CD4-positive, alpha-beta T cell treated with Interleukin-4 for 1 hour (primary cell): ENCODE measurements at regions not wholly inside any gene's neighbourhood (a gene's known extent, or its start where the extent isn't known, plus 50 kb on each side); places are given as distances from the start of the nearest gene placed in this dataset.

ENCODE experiments used
- DNase-seq, 2 donors: peaks; one replicate each; pipeline ENCODE4 v3.0.0-alpha.2; 2020 to 2022

DNA sequence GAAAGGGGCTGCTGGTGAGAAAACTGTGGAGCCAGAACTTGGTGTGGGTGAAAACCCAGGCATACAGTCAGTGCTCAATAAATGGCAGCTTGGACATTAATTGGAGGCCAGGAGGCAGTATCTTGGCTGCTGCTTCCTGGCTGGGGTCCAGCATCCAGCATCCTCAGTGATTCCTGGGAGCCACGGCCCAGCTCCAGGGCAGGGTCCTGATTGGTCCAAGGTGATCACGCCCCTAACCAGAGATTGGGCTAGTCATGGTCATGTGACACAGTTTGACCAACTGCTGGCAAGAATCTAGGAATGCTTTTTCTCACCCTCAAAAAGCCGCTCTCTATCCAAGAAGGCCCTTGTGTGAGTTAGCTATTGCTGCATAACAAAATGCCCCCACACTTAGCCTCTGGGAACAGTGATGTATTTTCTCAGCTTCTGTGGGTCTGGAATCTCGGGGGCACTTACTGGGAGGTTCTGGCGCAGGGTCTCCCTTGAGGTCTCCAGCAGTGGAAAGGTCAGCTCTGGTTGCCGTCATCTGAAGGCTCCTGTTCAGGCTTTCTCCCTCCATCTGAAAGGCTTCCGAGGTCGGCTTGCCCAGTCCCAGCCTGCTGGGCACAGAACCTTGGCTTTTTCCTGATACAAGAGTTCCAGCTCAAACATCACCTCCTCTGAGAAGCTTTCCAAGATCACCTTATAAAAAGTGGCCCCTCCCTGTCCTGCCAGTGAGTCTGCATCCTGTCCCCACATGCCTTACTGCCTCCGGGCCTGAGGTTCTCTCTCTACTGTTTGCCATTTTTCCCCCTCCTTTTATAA, 119.2 kb upstream of the NCOR2 start:
- DNase-seq: no peak

GRCh38 chr12:124685689-124686369, 118.4 kb upstream of the NCOR2 start:
- DNase-seq: no peak

GRCh38 chr12:124684971-124685688, 117.7 kb upstream of the NCOR2 start:
- DNase-seq: no peak

DNA sequence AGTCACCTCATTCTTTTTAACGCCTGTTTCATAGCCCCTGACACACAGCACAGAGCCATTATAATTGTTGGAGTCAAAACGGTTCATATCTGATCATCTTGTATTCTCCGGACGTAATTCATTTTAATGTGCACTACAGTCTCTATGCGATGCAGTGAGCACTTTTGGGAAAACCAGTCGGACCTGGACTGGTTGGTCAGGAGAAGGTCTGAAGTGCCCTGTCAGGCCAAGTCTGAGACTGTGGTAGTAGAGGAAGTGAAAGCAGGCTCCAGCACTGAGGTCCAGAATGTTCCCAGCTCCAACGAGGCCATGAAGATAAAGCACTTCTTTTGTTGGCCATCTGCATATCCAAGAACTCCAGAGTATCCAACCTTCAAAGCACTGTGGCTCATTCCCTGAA, 117.1 kb upstream of the NCOR2 start:
- DNase-seq: no peak

GRCh38 chr12:124683152-124684124, 116.0 kb upstream of the NCOR2 start:
- no peak for DNase-seq

DNA sequence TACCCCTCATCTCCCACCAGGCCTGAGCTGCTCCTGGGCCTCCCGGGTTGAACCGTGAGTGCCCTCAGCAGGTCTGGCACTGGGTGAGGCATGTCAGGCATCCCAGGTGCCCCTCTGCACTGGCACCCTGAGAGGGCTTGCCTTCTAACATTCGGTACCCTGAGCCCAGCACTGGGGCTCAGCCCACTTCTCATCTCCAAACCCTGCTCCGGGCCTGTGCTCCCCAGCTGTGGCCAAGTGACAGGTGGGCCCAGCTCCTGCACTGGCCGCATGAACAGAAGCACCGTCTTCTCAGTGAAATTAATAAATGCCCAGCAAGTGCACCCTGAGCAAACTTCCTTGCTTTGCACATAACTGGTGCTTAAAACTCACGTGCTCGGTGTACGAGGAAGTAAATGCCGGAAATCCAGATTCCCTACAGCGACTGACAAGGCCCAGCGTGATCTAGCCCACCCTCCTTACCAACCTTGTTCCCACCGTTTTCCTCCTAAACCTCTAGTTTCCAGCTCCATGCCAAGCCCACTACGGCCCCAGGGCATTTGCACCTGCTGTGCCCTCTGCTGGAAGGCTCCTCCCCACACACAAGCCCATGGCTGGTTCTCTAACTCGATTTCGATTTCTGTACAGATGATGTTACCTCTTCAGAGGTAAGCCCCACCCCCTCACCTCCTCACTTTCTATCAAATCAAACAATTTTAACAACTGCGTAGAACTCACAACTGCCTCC, 115.2 kb upstream of the NCOR2 start:
- no peak for DNase-seq

DNA sequence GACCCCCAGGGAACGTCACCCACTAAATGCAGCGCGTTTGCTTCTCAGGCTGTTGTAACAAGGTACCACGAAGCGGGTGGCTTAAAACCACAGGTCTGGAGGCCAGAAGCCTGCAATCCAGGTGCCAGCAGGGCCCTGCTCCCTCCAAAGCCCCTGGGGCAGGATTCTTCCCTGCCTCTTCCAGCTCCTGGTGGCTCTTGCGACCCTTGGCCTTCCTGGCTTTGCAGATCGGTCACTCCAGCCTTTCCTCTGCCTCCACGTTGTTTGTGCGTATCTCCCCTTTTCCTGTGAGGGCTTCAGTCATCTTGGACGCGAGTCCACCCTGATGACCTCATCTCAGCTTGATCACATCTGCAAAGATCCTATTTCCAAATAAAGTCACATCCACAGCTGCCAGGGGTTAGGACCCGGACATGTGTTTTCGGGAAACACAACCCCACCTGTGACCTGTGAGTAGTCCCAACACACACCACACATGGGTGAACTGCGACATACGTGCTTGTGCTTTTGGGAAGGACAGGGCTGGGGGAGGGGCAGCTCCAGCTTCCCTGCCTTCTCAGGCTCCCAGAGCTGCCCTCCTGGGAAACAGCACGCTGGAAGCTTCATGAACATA, 114.5 kb upstream of the NCOR2 start:
- DNase-seq: no peak

DNA sequence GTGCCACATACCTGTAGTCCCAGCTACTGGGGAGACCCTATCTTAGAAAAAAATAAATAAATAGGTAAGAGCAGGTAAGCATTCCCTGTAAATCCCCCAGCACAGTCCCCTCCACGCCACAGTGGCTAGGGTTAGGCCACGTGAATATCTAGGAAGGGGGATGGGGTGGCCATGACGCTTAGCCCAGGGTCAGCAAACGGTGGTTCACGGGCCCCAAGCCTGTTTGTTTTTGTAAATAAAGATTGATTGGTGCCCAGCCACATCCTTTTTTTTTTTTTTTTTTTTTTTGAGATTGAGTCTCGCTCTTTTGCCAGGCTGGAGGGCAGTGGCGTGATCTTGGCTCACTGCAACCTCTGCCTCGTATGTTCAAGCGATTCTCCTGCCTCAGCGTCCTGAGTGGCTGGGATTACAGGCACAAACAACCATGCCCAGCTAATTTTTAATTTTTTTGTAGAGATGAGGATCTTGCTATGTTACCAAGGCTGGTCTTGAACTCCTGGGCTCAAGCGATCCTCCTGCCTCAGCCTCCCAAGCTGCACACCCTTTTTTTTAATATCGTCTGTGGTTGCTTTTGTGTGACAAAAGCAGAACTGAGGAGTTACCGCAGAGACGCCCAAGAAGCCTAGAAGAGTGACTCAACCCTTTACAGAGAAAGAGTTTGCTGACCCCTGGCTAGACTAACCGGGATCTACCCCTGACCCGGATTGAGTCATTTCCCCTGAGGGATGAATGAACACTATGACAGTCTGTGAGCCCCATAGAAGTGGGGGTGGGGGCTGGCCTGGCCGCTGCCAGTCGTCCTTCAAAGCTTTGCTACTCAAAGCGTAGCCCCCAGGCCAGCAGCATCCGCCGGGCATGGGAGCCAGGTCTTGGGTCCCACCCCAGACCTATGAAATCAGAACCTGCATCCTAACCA, 113.7 kb upstream of the NCOR2 start:
- DNase-seq: peak; percentile 47 to 84

GRCh38 chr12:124679533-124680371, 112.3 kb upstream of the NCOR2 start:
- DNase-seq: peak in 1 of 2 donors; percentile 32

DNA sequence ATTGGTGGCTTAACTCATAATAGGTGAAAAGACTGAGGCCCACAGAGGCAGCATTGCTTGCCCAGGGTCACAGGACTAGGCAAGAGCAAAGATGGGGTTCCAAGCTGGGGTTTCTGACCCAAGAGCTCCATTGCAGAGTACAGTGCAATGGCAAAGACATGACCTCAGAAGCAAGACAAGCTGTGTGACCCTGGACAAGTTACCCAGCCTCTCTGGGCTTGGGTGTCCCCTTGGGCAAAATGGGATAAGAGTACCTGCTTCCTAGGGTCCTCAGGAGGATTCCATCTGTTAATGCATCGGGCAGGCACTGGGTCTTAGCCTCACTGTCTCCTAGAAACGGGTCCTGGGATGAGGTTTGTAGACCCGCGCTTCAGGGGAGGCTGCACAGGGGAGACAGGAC, 111.6 kb upstream of the NCOR2 start:
- DNase-seq: no peak

GRCh38 chr12:124678421-124678893, 111.0 kb upstream of the NCOR2 start:
- DNase-seq: no peak

GRCh38 chr12:124677552-124678356, 110.3 kb upstream of the NCOR2 start:
- no peak for DNase-seq

DNA sequence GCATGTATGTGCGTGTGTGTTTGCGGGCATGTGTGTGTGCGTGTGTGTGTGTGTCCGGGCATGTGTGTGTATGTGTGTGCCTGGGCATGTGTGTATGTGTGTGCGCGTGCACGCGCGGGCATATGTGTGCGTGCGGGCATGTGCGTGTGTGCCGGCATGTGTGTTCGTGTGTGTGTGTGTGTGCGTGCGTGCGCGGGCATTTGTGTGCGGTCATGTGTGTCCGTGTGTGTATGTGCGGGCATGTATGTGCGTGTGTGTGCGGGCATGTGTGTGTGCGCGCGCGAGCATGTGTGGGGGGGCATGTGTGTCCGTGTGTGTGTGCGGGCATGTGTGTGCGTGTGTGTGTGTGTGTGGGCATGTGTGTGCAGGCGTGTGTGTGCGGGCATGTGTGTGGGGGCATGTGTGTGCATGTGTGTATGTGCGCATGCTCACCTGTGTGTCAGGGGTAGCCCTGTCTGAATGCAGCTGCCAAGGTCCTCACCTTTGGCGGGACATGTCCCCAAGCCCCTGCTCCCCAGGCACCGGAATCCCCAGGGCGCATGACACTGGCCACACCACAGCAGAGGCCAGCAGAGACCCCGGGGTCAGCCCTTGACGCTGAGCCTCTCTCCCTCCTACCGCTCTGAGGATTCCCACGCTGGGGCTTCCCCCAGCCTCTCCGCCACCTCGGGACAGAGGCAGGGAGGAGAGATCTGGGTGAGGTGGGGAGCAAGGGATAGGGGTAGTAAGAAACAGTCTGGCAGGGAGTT, 109.5 kb upstream of the NCOR2 start:
- no peak for DNase-seq

GRCh38 chr12:124675881-124676713, 108.7 kb upstream of the NCOR2 start:
- peak in 1 of 2 donors; percentile 62 for DNase-seq

DNA sequence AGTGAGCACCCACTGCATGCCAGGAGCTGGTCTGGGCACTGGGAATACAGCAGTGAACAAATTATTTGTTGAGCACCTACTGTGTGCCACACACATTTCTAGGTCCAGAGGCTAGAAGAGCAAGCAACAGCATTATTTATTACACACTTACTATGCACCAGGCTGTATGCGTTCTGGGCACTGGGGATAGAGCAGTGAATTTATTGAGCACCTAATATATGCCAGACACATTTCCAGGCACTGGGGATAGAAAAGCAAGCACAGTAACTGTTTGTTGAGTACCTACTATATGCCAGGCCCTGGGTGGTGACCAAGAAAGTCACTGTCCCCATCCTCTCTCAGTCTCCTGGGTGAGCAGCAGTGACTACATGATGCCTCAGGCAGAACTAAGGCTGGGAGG, 107.5 kb upstream of the NCOR2 start:
- DNase-seq: no peak

DNA sequence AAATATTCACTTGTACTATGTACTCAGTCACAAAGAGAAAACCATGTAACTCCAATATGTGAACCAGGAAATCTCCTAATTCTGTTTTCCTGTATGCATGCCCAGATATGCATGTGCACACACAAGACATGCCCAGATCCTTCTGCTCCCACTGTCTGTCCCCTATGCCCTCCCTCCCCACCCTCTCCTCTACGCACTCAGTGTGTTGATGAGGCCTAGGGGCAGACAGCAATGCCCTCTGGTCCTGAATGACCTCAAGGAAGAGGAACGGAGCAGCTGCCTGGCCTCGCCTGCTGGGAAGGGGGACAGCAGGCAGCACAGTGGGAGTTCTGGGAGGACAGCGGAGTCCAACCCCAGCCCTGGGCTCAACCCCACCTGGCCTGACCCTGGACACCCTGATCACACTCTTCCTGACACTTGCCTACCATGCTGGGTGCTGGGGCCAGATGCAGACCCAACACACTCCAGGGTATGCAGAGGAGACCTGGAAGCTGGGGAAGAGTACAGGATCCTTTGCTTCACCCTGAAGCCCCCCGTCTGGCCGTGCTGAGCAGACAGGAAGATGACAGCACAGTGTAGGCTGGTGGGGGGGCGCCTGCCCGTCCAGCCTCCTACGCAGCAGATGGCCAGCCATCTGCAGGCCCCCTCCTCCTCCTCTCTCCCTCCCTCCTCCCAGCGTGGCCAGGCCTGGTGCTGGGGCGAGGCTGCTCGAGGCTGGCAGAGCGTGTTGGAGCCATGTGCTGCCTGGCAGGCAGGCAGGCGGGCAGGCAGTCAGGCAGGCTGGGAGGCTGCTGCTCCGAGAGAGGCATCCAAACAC, 106.6 kb upstream of the NCOR2 start:
- DNase-seq: no peak
